BE2C (cell line): ENCODE measurements at regions not wholly inside any gene's neighbourhood (a gene's known extent, or its start where the extent isn't known, plus 50 kb on each side); places are given as distances from the start of the nearest gene placed in this dataset.

Source experiments
- DNase-seq: peaks from one replicate; pipeline ENCODE4 v3.0.0-alpha.2; 2020
- H3K27me3 ChIP-seq: fragments of 250-450 bp; sonication (Bioruptor Pico); 2 replicates; pipeline ENCODE4 v1.5.1; 2020; ENCODE audit warnings: mild to moderate bottlenecking
- H3K36me3 ChIP-seq: fragments of 250-450 bp; sonication (Bioruptor Pico); 2 replicates; pipeline ENCODE4 v1.5.1; 2020; ENCODE audit warnings: mild to moderate bottlenecking
- H3K4me1 ChIP-seq: fragments of 250-450 bp; sonication (Bioruptor Pico); 2 replicates; pipeline ENCODE4 v1.5.1; 2020
- H3K4me3 ChIP-seq: 2 replicates; pipeline ENCODE4 v1.5.1; 2011; ENCODE audit warnings: low read depth, low read length
- H3K9me3 ChIP-seq: fragments of 250-450 bp; sonication (Bioruptor Pico); 2 replicates; pipeline ENCODE4 v1.5.1; 2020
- CTCF ChIP-seq: IDR thresholded peaks from 2 replicates; pipeline ENCODE4 v1.5.1; 2012; ENCODE audit warnings: mild to moderate bottlenecking, low read depth, low read length

DNA sequence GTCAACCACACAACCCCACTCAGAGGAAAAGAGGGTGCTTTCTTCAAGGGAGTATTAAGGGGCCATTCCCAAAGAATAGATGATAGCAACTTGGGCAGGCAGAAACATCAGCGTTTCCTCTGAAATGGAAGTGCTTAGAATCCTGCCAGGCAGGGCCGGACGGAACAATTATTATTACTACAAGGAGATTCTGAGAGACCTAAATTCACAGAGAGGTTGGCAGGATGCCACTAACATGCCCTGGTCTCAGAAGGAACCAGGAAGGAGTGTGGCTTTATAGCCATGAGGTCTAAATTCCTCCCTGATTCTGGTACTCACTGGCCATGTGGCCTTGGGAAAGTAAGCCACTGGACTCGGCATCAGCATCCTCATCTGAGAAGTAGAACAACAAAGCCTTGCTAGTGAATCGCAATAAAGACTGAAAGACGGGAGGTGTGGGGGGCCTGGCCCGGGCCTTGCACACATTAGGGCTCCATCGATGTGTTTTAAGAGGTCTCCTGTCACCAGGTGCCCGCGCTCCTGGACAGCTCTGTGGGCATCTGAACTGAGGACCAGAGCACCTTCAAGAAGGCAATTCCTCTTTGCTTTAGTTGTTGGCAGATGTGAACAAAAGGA lies 131.5 kb downstream of the OAT start:
- DNase-seq = no peak
- Histone ChIP-seq H3K9me3 (no peaks in the 10 kb centered on the region), H3K27me3 (no peaks in the 10 kb centered on the region), H3K4me1 (peaks cover 12% of the 10 kb centered on the region), H3K36me3 (no peaks in the 10 kb centered on the region), H3K4me3 (no peak overlapping the region)
- no peak for TF ChIP-seq CTCF

DNA sequence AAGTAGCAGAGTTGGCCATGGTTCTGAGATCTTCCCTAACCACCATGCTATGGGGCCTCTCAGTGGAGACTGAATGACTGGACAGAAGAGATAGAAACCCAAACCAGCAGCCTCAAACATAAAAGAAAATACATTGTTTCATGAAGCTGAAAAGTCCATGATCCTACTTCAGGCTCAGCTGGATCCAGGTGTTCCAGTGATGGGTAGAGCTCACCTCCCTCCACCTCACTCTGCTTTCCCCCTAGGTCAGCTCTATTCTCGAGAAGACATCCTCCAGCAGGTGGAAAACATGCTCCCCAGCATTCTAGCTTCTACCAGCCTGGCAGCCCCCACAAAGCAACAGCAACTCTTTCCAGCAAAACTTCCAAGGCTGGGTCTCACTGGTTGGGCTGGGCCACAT lies 132.1 kb downstream of the OAT start:
- H3K27me3 ChIP-seq = no peaks in the 10 kb centered on the region
- no peaks in the 10 kb centered on the region for H3K36me3 ChIP-seq
- no peak for TF ChIP-seq CTCF
- no peak for DNase-seq
- peaks cover 12% of the 10 kb centered on the region for H3K4me1 ChIP-seq
- H3K9me3 ChIP-seq = no peaks in the 10 kb centered on the region
- no peak overlapping the region for H3K4me3 ChIP-seq

GRCh38 chr10:124285587-124286527 lies 132.9 kb downstream of the OAT start:
- DNase-seq = no peak
- Histone ChIP-seq H3K4me3 (no peak overlapping the region), H3K27me3 (no peaks in the 10 kb centered on the region), H3K4me1 (peaks cover 12% of the 10 kb centered on the region), H3K9me3 (no peaks in the 10 kb centered on the region), H3K36me3 (no peaks in the 10 kb centered on the region)
- TF ChIP-seq CTCF = no peak

DNA sequence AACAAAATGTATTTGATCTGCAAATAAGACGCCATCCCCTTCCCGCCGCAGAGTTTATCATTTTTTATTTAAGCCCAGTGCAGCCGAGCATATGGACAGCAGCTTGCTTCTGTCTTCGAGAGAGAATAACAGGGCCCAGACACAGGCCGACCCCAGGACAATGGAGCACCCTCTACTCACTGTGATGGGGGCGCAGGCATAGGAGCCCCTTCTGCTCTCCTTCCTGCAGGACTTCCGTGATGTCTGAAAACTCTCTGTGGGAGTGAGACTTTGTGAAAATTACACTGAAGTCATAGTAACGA lies 134.8 kb downstream of the OAT start:
- Histone ChIP-seq H3K4me1 (peaks cover 12% of the 10 kb centered on the region), H3K27me3 (no peaks in the 10 kb centered on the region), H3K9me3 (no peaks in the 10 kb centered on the region), H3K36me3 (no peaks in the 10 kb centered on the region), H3K4me3 (no peak overlapping the region)
- no peak for TF ChIP-seq CTCF
- no peak for DNase-seq

DNA sequence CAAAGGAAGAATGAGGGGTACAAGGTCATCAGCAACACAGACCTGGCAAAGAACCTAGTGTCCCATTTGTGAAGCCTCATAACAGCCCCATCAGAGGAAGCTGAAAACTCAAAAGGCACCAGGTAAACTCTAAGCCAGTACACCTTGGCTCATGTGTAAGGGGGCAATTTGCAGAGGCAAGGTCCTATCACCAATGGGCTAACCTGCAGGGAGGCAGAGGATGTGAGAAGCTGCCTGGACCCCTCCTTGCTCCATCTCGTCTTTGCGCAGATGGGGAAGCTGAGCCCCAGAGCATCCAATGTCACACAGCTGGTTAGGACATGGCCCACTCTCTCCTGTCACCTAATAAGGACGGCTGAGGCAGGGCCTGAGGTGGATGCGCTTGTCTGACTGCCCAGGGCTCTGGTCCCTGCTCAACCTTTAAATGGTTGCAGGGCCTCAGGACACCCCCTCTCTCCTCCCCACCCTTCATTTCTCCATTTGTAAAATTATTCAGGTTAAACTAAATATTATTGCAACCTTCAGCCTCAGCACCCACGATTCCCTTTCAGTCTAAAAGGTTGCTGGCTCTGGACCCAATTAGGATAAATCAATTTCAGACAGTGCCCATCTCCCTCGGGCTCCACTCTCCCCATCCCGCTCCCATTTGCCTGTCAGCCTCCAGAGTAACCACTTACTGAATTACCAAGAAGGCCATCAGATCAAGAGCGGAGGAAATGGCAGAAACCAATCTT lies 135.3 kb downstream of the OAT start:
- no peak for TF ChIP-seq CTCF
- DNase-seq = peak; percentile 35
- H3K9me3 ChIP-seq = no peaks in the 10 kb centered on the region
- H3K36me3 ChIP-seq = no peaks in the 10 kb centered on the region
- no peaks in the 10 kb centered on the region for H3K27me3 ChIP-seq
- no peak overlapping the region for H3K4me3 ChIP-seq
- H3K4me1 ChIP-seq = peaks cover 12% of the 10 kb centered on the region
